Midbrain (tissue), 1 donor: ENCODE measurements at regions not wholly inside any gene's neighbourhood (a gene's known extent, or its start where the extent isn't known, plus 50 kb on each side); places are given as distances from the start of the nearest gene placed in this dataset.

ENCODE experiments used
- DNase-seq: peaks from one replicate; lab custom pipeline; 2025; lab: John Stamatoyannopoulos, UW

- no peak for DNase-seq
Observed at GRCh38 chr17:12528036-12528435, 137.7 kb upstream of the MYOCD start.

- DNase-seq: no peak
Observed at GRCh38 chr17:12530161-12530560, 135.5 kb upstream of the MYOCD start.

GRCh38 chr17:12536021-12536420 is 129.7 kb upstream of the MYOCD start:
- no peak for DNase-seq

- no peak for DNase-seq
Observed at GRCh38 chr17:12536472-12536871, 129.2 kb upstream of the MYOCD start.

GRCh38 chr17:12537436-12537835 is 128.3 kb upstream of the MYOCD start:
- DNase-seq: no peak

- DNase-seq: no peak
Observed at GRCh38 chr17:12538003-12538402, 127.7 kb upstream of the MYOCD start.

GRCh38 chr17:12545877-12546513 is 119.7 kb upstream of the MYOCD start:
- peak; percentile 26 for DNase-seq

GRCh38 chr17:12546983-12547382 is 118.7 kb upstream of the MYOCD start:
- no peak for DNase-seq

- DNase-seq: no peak
Observed at GRCh38 chr17:12547831-12548230, 117.9 kb upstream of the MYOCD start.

GRCh38 chr17:12548558-12548957 is 117.1 kb upstream of the MYOCD start:
- DNase-seq: no peak

- no peak for DNase-seq
Observed at GRCh38 chr17:12549499-12550041, 116.1 kb upstream of the MYOCD start.

- no peak for DNase-seq
Observed at GRCh38 chr17:12553625-12554024, 112.1 kb upstream of the MYOCD start.

GRCh38 chr17:12554251-12554650 is 111.4 kb upstream of the MYOCD start:
- no peak for DNase-seq

GRCh38 chr17:12566291-12566690 is 99.4 kb upstream of the MYOCD start:
- DNase-seq: no peak

- no peak for DNase-seq
Observed at GRCh38 chr17:12567077-12568053, 98.3 kb upstream of the MYOCD start.

GRCh38 chr17:12568358-12569251 is 97.1 kb upstream of the MYOCD start:
- no peak for DNase-seq

GRCh38 chr17:12571606-12572005 is 94.1 kb upstream of the MYOCD start:
- DNase-seq: no peak

- DNase-seq: no peak
Observed at GRCh38 chr17:12574525-12574924, 91.2 kb upstream of the MYOCD start.

- DNase-seq: no peak
Observed at GRCh38 chr17:12575641-12576040, 90.0 kb upstream of the MYOCD start.

GRCh38 chr17:12579288-12579687 is 86.4 kb upstream of the MYOCD start:
- no peak for DNase-seq

- no peak for DNase-seq
Observed at GRCh38 chr17:12580640-12581039, 85.0 kb upstream of the MYOCD start.

- DNase-seq: no peak
Observed at GRCh38 chr17:12584727-12585126, 81.0 kb upstream of the MYOCD start.
